Stimulated activated CD8-positive, alpha-beta memory T cell treated with anti-CD3 and anti-CD28 coated beads, Interleukin-7, amount 100 ng/mL, for 24 hours (primary cell): ENCODE measurements at regions not wholly inside any gene's neighbourhood (a gene's known extent, or its start where the extent isn't known, plus 50 kb on each side); places are given as distances from the start of the nearest gene placed in this dataset.
"Not testable (repeated sequence)": the region's sequence is repeated elsewhere in the genome, so short reads cannot be mapped to it uniquely, and the experiment has no call there.

Source experiments
- DNase-seq: peaks from one replicate; pipeline ENCODE4 v3.0.0-alpha.2; 2020; ENCODE audit warnings: low read depth

GRCh38 chr7:155377071-155377837, 79.6 kb downstream of the INSIG1 start:
- DNase-seq = no peak

- no peak for DNase-seq
These were observed 79.9 kb upstream of the EN2 start for GRCh38 chr7:155377838-155378579.

GRCh38 chr7:155378580-155378934, 79.4 kb upstream of the EN2 start:
- DNase-seq = no peak

GRCh38 chr7:155378959-155379871, 78.7 kb upstream of the EN2 start:
- DNase-seq = no peak

GRCh38 chr7:155380221-155380861, 77.6 kb upstream of the EN2 start:
- peak; percentile 38 for DNase-seq

- no peak for DNase-seq
These were observed 76.7 kb upstream of the EN2 start for GRCh38 chr7:155380976-155381851.

- DNase-seq = no peak
These were observed 75.8 kb upstream of the EN2 start for GRCh38 chr7:155381852-155382801.

GRCh38 chr7:155382802-155383171, 75.1 kb upstream of the EN2 start:
- no peak for DNase-seq

GRCh38 chr7:155383756-155384491, 74.0 kb upstream of the EN2 start:
- no peak for DNase-seq

GRCh38 chr7:155384751-155385150, 73.2 kb upstream of the EN2 start:
- no peak for DNase-seq

GRCh38 chr7:155385182-155385581, 72.7 kb upstream of the EN2 start:
- not testable (repeated sequence) for DNase-seq

GRCh38 chr7:155386608-155387007, 71.3 kb upstream of the EN2 start:
- DNase-seq = no peak

- DNase-seq = no peak
These were observed 70.8 kb upstream of the EN2 start for GRCh38 chr7:155387066-155387620.

GRCh38 chr7:155388561-155388960, 69.4 kb upstream of the EN2 start:
- no peak for DNase-seq

GRCh38 chr7:155391414-155391813, 66.5 kb upstream of the EN2 start:
- DNase-seq = no peak

- no peak for DNase-seq
These were observed 65.0 kb upstream of the EN2 start for GRCh38 chr7:155392726-155393570.

- no peak for DNase-seq
These were observed 63.5 kb upstream of the EN2 start for GRCh38 chr7:155394413-155394812.
